Mesendoderm (in vitro differentiated cells): ENCODE measurements at regions not wholly inside any gene's neighbourhood (a gene's known extent, or its start where the extent isn't known, plus 50 kb on each side); places are given as distances from the start of the nearest gene placed in this dataset.
A peak's percentile ranks its signal among the peaks of the same experiment; 100 is the strongest.

Source experiments
- DNase-seq: peaks from one replicate; pipeline ENCODE4 v3.0.0; 2013
- H2AK5ac ChIP-seq: 2 replicates; pipeline ENCODE4 v1.6.1; 2013; ENCODE audit warnings: low read length, inconsistent platforms
- H2BK120ac ChIP-seq: 2 replicates; pipeline ENCODE4 v1.6.1; 2013; ENCODE audit warnings: low read depth, mild to moderate bottlenecking, low read length, moderate library complexity, mixed read lengths
- H2BK15ac ChIP-seq: replicated peaks from 2 replicates; pipeline ENCODE4 v1.6.1; 2013; ENCODE audit warnings: low read depth, mild to moderate bottlenecking, moderate library complexity
- H2BK5ac ChIP-seq: 2 replicates; pipeline ENCODE4 v1.6.1; 2013; ENCODE audit warnings: low read length, inconsistent platforms
- H3K18ac ChIP-seq: 2 replicates; pipeline ENCODE4 v1.6.1; 2013; ENCODE audit warnings: mild to moderate bottlenecking, low read length, mixed read lengths
- H3K23ac ChIP-seq: one replicate; pipeline ENCODE4 v1.6.1; 2013; ENCODE audit warnings: low read length
- H3K27ac ChIP-seq: 2 replicates; pipeline ENCODE4 v1.5.1; 2013; ENCODE audit warnings: low read depth, mild to moderate bottlenecking, inconsistent platforms, low read length, moderate library complexity
- H3K27me3 ChIP-seq: 2 replicates; pipeline ENCODE4 v1.6.1; 2013; ENCODE audit warnings: low read length, control low read depth, mild to moderate bottlenecking, inconsistent platforms; ENCODE audit not compliant: insufficient read depth, poor library complexity
- H3K36me3 ChIP-seq: 2 replicates; pipeline ENCODE4 v1.6.1; 2013; ENCODE audit warnings: low read length, inconsistent platforms; ENCODE audit not compliant: control insufficient read depth, insufficient read depth
- H3K4ac ChIP-seq: one replicate; pipeline ENCODE4 v1.6.1; 2013; ENCODE audit warnings: low read depth, mild to moderate bottlenecking, low read length, moderate library complexity
- H3K4me1 ChIP-seq: 2 replicates; pipeline ENCODE4 v1.6.1; 2013; ENCODE audit warnings: low read depth, low read length, inconsistent platforms; ENCODE audit not compliant: control insufficient read depth
- H3K4me2 ChIP-seq: 2 replicates; pipeline ENCODE4 v1.6.1; 2013; ENCODE audit warnings: low read length
- H3K4me3 ChIP-seq: 2 replicates; pipeline ENCODE4 v1.5.1; 2013; ENCODE audit warnings: mild to moderate bottlenecking, low read length
- H3K56ac ChIP-seq: one replicate; pipeline ENCODE4 v1.6.1; 2013; ENCODE audit warnings: low read length
- H3K79me1 ChIP-seq: 2 replicates; pipeline ENCODE4 v1.6.1; 2013; ENCODE audit warnings: low read length, inconsistent platforms
- H3K79me2 ChIP-seq: 2 replicates; pipeline ENCODE4 v1.6.1; 2013; ENCODE audit warnings: mild to moderate bottlenecking, low read length; ENCODE audit not compliant: control insufficient read depth, insufficient read depth
- H3K9ac ChIP-seq: 2 replicates; pipeline ENCODE4 v1.6.1; 2013; ENCODE audit warnings: low read length, inconsistent platforms
- H4K5ac ChIP-seq: one replicate; pipeline ENCODE4 v1.6.1; 2013; ENCODE audit warnings: low read length
- H4K8ac ChIP-seq: one replicate; pipeline ENCODE4 v1.6.1; 2013; ENCODE audit warnings: low read depth, mild to moderate bottlenecking, control low read depth, low read length, moderate library complexity
- WGBS: extraction: QIAGEN DNeasy Blood & Tissue Kit; methylation state at CpG from one replicate; pipeline ENCODE4 v1.1.7; 2013; ENCODE audit warnings: low lambda C conversion rate, missing lambda C conversion rate; ENCODE audit not compliant: insufficient coverage; ENCODE audit errors: extremely low coverage; 5-methylcytosine and 5-hydroxymethylcytosine counted together

DNA sequence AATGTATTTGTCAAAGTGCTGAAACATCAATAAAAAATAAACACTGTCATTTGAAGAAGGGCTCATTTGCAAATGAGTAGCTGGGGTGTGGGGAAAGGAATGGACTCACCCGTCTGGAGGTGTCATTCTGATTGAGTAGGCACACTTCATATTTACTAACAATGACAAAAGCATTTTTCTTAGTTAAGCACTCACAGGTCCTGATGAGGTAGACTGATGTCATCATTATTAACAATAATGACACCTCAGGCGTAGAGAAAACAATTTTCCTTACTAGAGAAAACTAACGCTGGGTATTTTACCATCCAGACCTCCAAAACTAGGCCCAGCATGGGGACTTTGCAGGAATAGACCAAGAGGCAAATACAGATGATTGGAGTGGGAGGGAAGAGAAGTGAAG lies 76.0 kb downstream of the UNC5CL start:
- Histone ChIP-seq H3K4ac (no peak overlapping the region), H3K4me1 (no peaks in the 10 kb centered on the region), H2AK5ac (no peak overlapping the region), H3K23ac (no peak overlapping the region), H3K9ac (no peak overlapping the region), H3K27ac (no peak overlapping the region), H3K79me1 (no peaks in the 10 kb centered on the region), H4K8ac (no peak overlapping the region), H3K56ac (no peak overlapping the region), H3K36me3 (no peaks in the 10 kb centered on the region), H3K18ac (no peak overlapping the region), H3K4me3 (no peak overlapping the region), H4K5ac (no peak overlapping the region), H2BK15ac (no peak overlapping the region), H2BK120ac (no peak overlapping the region), H3K4me2 (no peak overlapping the region), H3K79me2 (no peaks in the 10 kb centered on the region), H2BK5ac (no peak overlapping the region), H3K27me3 (no peaks in the 10 kb centered on the region)
- WGBS, result no CpG with 5 or more reads among the region's 3 CpGs
- no peak for DNase-seq

DNA sequence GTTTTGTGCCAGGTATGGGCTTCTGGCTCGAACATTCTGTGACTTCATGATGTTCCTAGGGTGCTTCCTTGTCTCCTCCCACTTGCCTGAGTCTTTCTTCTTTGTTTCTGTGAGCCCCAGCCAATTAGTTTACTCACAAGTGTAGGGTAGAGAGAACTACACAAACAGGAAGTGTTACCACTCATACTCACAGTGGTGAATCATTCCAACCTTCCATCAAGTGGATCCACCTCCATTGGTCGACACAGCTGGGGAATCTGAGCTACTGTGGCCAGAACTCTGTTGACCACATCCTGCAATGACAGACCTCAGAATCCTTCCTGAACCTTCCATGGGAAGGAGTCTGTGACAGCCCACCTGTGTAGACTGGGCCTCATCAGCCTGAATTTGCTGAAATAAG lies 76.8 kb downstream of the UNC5CL start:
- no peaks in the 10 kb centered on the region for H3K4me1 ChIP-seq
- H3K27ac ChIP-seq, result no peak overlapping the region
- no peak overlapping the region for H4K8ac ChIP-seq
- no peak overlapping the region for H3K4me3 ChIP-seq
- peak; percentile 69 for DNase-seq
- H3K4ac ChIP-seq, result no peak overlapping the region
- no peak overlapping the region for H3K23ac ChIP-seq
- no peak overlapping the region for H3K56ac ChIP-seq
- H3K27me3 ChIP-seq, result no peaks in the 10 kb centered on the region
- H2BK15ac ChIP-seq, result no peak overlapping the region
- no peaks in the 10 kb centered on the region for H3K36me3 ChIP-seq
- no peak overlapping the region for H2BK120ac ChIP-seq
- no peak overlapping the region for H3K9ac ChIP-seq
- H3K79me1 ChIP-seq, result no peaks in the 10 kb centered on the region
- no peak overlapping the region for H2AK5ac ChIP-seq
- no peak overlapping the region for H2BK5ac ChIP-seq
- no CpG with 5 or more reads among the region's 2 CpGs for WGBS
- H4K5ac ChIP-seq, result no peak overlapping the region
- H3K79me2 ChIP-seq, result no peaks in the 10 kb centered on the region
- H3K4me2 ChIP-seq, result no peak overlapping the region
- H3K18ac ChIP-seq, result no peak overlapping the region

DNA sequence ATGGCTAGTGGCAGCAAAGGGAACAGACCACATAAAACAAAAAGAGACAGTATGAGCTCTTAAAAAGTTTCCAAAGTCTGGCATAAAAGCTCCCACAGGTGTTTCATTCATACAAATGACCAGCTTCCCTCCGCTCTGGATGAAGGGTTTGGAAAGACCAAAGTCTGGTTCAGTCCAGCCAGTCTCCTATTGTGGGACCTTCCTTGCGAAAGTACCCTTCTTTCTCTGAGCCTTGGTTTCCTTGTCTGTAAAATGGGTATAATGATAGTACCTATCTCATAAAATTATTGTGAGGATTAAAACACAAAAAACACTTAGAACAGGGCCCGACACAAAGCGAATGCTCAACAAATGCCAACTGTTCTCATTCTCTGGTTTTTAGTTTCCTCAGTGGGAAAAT lies 77.2 kb downstream of the UNC5CL start:
- H3K9ac ChIP-seq, result no peak overlapping the region
- no peak overlapping the region for H2BK15ac ChIP-seq
- no peak overlapping the region for H2AK5ac ChIP-seq
- no peaks in the 10 kb centered on the region for H3K79me1 ChIP-seq
- H3K27ac ChIP-seq, result no peak overlapping the region
- H2BK120ac ChIP-seq, result no peak overlapping the region
- H3K27me3 ChIP-seq, result no peaks in the 10 kb centered on the region
- H3K4me3 ChIP-seq, result no peak overlapping the region
- no peaks in the 10 kb centered on the region for H3K79me2 ChIP-seq
- H3K18ac ChIP-seq, result no peak overlapping the region
- no peak overlapping the region for H3K4me2 ChIP-seq
- no peak overlapping the region for H3K56ac ChIP-seq
- no peaks in the 10 kb centered on the region for H3K4me1 ChIP-seq
- H3K23ac ChIP-seq, result no peak overlapping the region
- no peaks in the 10 kb centered on the region for H3K36me3 ChIP-seq
- no peak overlapping the region for H4K8ac ChIP-seq
- WGBS, result no CpG with 5 or more reads among the region's 4 CpGs
- H3K4ac ChIP-seq, result no peak overlapping the region
- DNase-seq, result no peak
- H4K5ac ChIP-seq, result no peak overlapping the region
- H2BK5ac ChIP-seq, result no peak overlapping the region

DNA sequence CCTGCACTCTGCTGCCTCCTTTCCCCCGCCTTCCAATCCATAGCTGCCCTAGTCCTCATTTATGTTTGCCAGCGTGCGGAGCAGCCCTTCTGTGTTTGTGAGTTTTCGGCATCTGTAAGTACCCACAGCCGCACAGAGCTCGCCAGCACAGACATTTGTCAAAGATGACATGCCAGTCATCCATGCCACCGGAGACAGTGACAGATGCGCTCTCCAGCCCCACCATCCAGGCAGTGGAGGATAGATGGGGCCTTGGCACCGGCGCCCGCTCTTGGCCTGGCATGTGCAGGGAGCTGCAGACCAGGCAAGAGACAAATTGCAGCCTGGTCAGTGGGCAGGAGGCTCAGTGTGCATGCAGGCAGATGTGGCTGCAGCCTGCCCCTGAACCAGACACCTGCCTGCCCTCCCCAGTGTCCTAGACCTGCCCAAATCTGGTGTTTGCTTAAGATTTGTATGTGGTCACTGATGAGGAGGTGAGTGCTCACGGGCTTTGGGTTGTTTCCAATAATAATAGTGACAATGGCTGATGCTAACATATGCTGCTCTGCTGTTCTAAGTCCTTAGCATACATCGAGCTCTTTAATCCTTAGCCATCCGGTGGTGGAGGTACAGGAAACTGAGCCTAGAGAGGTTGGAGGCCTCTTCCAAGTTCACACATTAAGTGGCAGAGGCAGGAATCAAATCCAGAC lies 78.1 kb downstream of the UNC5CL start:
- no peaks in the 10 kb centered on the region for H3K4me1 ChIP-seq
- no peak overlapping the region for H3K4me3 ChIP-seq
- H2AK5ac ChIP-seq, result no peak overlapping the region
- no peak overlapping the region for H4K8ac ChIP-seq
- peak overlapping the region; percentile 16 for H3K23ac ChIP-seq
- no peaks in the 10 kb centered on the region for H3K79me1 ChIP-seq
- H3K18ac ChIP-seq, result no peak overlapping the region
- no peak overlapping the region for H2BK15ac ChIP-seq
- no peak overlapping the region for H2BK5ac ChIP-seq
- H3K27ac ChIP-seq, result no peak overlapping the region
- H3K36me3 ChIP-seq, result no peaks in the 10 kb centered on the region
- H3K27me3 ChIP-seq, result no peaks in the 10 kb centered on the region
- no peak overlapping the region for H2BK120ac ChIP-seq
- DNase-seq, result no peak
- no CpG with 5 or more reads among the region's 14 CpGs for WGBS
- H3K4ac ChIP-seq, result no peak overlapping the region
- H3K9ac ChIP-seq, result no peak overlapping the region
- no peaks in the 10 kb centered on the region for H3K79me2 ChIP-seq
- no peak overlapping the region for H3K56ac ChIP-seq
- no peak overlapping the region for H4K5ac ChIP-seq
- no peak overlapping the region for H3K4me2 ChIP-seq

DNA sequence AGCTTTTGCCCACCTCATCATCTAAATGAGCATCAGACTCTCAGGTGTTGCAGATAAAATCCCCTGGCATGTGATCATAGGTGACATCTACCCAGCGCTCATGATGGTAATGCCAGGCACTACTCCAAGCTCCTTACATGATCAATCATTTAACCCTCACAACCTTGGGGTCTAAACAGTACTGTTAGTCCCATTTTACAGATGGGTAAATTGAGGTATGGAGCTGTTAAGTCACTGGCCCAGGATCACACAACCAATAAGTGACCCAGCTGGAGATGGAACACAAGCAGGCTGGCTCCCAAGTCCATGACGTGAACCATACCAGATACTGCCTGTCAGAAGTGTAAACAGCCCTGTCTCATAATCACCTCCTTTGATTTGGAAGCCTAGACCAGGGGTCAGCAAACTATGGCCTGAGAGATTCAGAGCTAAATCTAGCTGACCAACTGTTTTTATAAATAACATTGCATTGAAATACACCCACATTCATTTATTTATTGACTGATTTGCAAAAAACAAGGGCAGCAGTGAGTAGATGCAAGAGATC lies 79.2 kb downstream of the UNC5CL start:
- H3K4ac ChIP-seq, result no peak overlapping the region
- H3K18ac ChIP-seq, result no peak overlapping the region
- no peak overlapping the region for H3K4me3 ChIP-seq
- H4K8ac ChIP-seq, result no peak overlapping the region
- no peak overlapping the region for H4K5ac ChIP-seq
- whole genome bisulfite sequencing, result no CpG with 5 or more reads among the region's 2 CpGs
- H3K56ac ChIP-seq, result no peak overlapping the region
- no peaks in the 10 kb centered on the region for H3K27me3 ChIP-seq
- no peak overlapping the region for H3K23ac ChIP-seq
- H3K9ac ChIP-seq, result no peak overlapping the region
- no peak for DNase-seq
- H2BK5ac ChIP-seq, result no peak overlapping the region
- no peaks in the 10 kb centered on the region for H3K79me2 ChIP-seq
- H3K36me3 ChIP-seq, result no peaks in the 10 kb centered on the region
- no peak overlapping the region for H2BK120ac ChIP-seq
- no peak overlapping the region for H2BK15ac ChIP-seq
- H3K79me1 ChIP-seq, result no peaks in the 10 kb centered on the region
- H2AK5ac ChIP-seq, result no peak overlapping the region
- no peak overlapping the region for H3K27ac ChIP-seq
- no peak overlapping the region for H3K4me2 ChIP-seq
- no peaks in the 10 kb centered on the region for H3K4me1 ChIP-seq

DNA sequence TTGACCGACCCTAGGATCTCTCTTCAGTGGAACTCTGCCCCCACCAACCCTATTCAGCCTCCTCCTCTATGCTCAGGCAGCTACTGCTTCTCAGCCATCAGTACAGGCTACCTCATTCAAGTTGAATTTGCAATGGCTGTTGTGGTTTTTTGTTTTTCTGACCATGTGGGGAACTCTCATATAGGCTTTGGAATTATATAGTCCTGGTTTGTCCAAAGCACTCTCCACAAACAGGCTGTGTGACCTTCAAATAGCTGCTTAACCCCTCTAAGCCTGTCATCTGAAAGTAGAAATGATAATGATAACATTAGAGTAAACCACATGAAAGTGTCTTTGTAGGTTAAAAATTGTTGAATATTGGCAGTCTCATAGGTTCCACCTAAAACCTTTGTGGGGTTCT lies 80.3 kb downstream of the UNC5CL start:
- no peak overlapping the region for H3K56ac ChIP-seq
- no peak overlapping the region for H4K8ac ChIP-seq
- H2BK5ac ChIP-seq, result no peak overlapping the region
- no peak overlapping the region for H3K9ac ChIP-seq
- H3K36me3 ChIP-seq, result no peaks in the 10 kb centered on the region
- no peak overlapping the region for H4K5ac ChIP-seq
- H3K79me1 ChIP-seq, result no peaks in the 10 kb centered on the region
- no peaks in the 10 kb centered on the region for H3K27me3 ChIP-seq
- H3K4me1 ChIP-seq, result no peaks in the 10 kb centered on the region
- no peak overlapping the region for H2BK120ac ChIP-seq
- no peak overlapping the region for H3K4me3 ChIP-seq
- no peak overlapping the region for H3K27ac ChIP-seq
- H3K4ac ChIP-seq, result no peak overlapping the region
- no peak for DNase-seq
- no peak overlapping the region for H3K4me2 ChIP-seq
- no peak overlapping the region for H2BK15ac ChIP-seq
- H3K79me2 ChIP-seq, result no peaks in the 10 kb centered on the region
- H3K23ac ChIP-seq, result no peak overlapping the region
- H3K18ac ChIP-seq, result no peak overlapping the region
- H2AK5ac ChIP-seq, result no peak overlapping the region
- no CpG with 5 or more reads among the region's 1 CpG for WGBS
